ENCODE measurements at regions not wholly inside any gene's neighbourhood (a gene's known extent, or its start where the extent isn't known, plus 50 kb on each side); places are given as distances from the start of the nearest gene placed in this dataset.

DNA sequence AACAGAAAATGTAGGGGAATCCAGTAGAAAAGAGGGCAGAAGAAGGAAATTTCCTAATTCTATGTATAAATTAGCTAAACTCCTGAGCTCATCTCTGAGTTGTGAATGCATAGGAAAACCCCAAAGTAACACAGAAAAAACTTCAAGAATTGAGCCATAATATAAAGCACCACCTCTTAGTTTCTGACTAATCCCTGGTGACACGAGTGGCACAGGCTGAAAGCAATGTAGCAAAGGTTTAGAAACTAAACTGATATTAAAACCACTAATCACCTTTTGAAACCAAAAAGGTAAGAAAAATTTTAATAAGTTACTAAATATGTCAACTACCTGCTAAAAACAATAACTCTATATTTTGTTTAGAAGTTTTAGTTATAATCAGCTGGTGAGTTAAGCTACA, 255.6 kb upstream of the NECTIN3 start:
- intact Hi-C loops (cut with DNase I): no loop called here
- DNase-seq: no peak
- 75% methylated on average over 1 of the region's 1 CpG for WGBS

DNA sequence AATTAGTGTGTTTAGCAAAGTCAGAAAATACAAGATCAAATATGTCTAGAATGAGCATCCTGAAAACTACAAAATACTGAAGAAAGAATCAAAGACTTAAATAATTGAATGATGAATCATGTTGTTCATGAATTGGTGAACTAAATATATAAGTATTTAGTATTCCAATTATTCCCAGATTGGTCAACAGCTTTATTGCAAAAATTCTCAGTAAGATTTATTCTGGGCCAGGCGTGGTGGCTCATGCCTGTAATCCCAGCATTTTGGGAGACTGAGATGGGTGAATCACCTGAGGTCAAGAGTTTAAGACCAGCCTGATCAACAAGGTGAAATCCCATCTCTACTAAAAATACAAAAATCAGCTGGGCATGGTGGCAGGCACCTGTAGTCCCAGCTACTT, 250.0 kb upstream of the NECTIN3 start:
- DNase-seq: no peak
- H3K9me3 ChIP-seq (ENCODE audit: control insufficient read depth, low read length): no peaks in the 10 kb centered on the region
- H3K27me3 ChIP-seq (ENCODE audit: control insufficient read depth, insufficient read depth): no peaks in the 10 kb centered on the region
- no peaks in the 10 kb centered on the region for H3K4me1 ChIP-seq (ENCODE audit: control insufficient read depth, insufficient read depth, low read length)
- no peak overlapping the region for H3K4me3 ChIP-seq (ENCODE audit: low read length)
- no peak overlapping the region for H3K27ac ChIP-seq (ENCODE audit: low read length)
- ATAC-seq: no peak
- intact Hi-C loops (cut with DNase I): no loop called here
- WGBS: 97% methylated on average over 1 of the region's 1 CpG

More for the DNA sequence above, 255.6 kb upstream of the NECTIN3 start:
- no peaks in the 10 kb centered on the region for H3K9me3 ChIP-seq (ENCODE audit: control insufficient read depth, low read length)
- H3K27me3 ChIP-seq (ENCODE audit: control insufficient read depth, insufficient read depth): no peaks in the 10 kb centered on the region
- no peak overlapping the region for H3K4me3 ChIP-seq (ENCODE audit: low read length)
- H3K4me1 ChIP-seq (ENCODE audit: control insufficient read depth, insufficient read depth, low read length): no peaks in the 10 kb centered on the region
- no peak for ATAC-seq
- no peak overlapping the region for H3K27ac ChIP-seq (ENCODE audit: low read length)

DNA sequence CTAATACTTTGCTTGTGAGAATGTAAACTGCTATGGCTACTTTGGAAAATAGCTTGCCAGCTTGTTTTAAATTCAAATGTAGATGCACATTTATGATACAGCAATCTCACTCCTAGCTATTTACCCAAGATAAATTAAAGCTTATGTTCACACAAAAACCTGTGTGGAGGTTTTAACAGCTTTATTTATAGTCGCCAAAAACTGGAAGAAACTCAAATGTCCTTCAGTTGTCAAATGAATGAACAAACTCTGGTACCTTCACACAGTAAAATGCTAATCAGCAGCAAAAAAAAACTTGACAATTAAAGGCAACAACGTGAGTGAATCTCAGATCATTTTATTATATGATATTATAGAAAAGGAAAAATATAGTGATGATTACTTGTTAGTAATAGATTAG, 248.6 kb upstream of the NECTIN3 start:
- Histone ChIP-seq H3K27me3 (ENCODE audit: control insufficient read depth, insufficient read depth) (no peaks in the 10 kb centered on the region), H3K27ac (ENCODE audit: low read length) (no peak overlapping the region), H3K4me1 (ENCODE audit: control insufficient read depth, insufficient read depth, low read length) (no peaks in the 10 kb centered on the region), H3K4me3 (ENCODE audit: low read length) (no peak overlapping the region), H3K9me3 (ENCODE audit: control insufficient read depth, low read length) (no peaks in the 10 kb centered on the region)
- intact Hi-C loops (cut with DNase I): no loop called here
- no peak for DNase-seq
- ATAC-seq: no peak
- 49% methylated on average over 2 of the region's 2 CpGs for WGBS

DNA sequence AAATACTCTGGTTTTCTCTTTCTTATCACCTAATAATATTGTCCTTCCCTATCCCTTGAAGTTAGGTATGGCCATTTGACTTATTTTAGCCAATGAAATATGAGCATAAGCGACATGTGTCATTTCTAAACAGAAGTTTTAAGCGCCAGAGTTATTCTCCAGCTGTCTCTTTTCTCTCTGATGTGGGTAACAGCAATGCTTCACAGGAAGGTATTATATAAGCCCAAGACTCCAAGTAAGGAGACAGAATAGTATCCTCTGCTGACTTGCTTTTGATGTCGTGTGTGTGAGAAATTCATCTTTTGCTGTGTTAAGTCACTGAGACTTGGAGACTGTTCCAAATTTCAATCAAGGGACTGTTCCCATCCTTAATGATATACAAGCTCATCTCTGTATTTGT, 224.6 kb upstream of the NECTIN3 start:
- no peaks in the 10 kb centered on the region for H3K9me3 ChIP-seq (ENCODE audit: control insufficient read depth, low read length)
- intact Hi-C loops (cut with DNase I): no loop called here
- no peak for DNase-seq
- 71% methylated on average over 3 of the region's 3 CpGs for WGBS
- H3K4me1 ChIP-seq (ENCODE audit: control insufficient read depth, insufficient read depth, low read length): no peaks in the 10 kb centered on the region
- no peak for ATAC-seq
- H3K27me3 ChIP-seq (ENCODE audit: control insufficient read depth, insufficient read depth): no peaks in the 10 kb centered on the region
- H3K4me3 ChIP-seq (ENCODE audit: low read length): no peak overlapping the region
- no peak overlapping the region for H3K27ac ChIP-seq (ENCODE audit: low read length)

DNA sequence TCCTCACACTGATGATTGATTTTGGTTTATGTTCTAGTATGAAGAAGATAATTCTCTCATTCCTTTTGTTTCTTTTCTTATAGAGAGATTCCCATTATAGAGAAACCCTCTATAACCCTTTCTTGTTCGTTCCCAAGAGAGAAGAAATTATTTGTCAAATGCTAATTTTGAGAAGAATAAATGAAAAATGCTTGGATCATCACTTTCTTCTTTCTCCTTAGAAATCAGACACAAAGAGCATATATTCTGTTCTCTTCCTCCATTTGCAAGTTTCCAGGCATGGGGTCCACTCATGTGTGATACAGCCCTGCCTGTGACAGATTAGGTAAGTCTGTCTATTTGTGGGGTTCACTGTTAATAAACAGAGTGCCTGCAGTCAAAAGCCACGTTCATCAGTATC, 222.6 kb upstream of the NECTIN3 start:
- intact Hi-C loops (cut with DNase I): no loop called here
- Histone ChIP-seq H3K9me3 (ENCODE audit: control insufficient read depth, low read length) (no peaks in the 10 kb centered on the region), H3K27ac (ENCODE audit: low read length) (no peak overlapping the region), H3K27me3 (ENCODE audit: control insufficient read depth, insufficient read depth) (no peaks in the 10 kb centered on the region), H3K4me3 (ENCODE audit: low read length) (no peak overlapping the region), H3K4me1 (ENCODE audit: control insufficient read depth, insufficient read depth, low read length) (no peaks in the 10 kb centered on the region)
- ATAC-seq: no peak
- no peak for DNase-seq
- WGBS: 62% methylated on average over 2 of the region's 2 CpGs

DNA sequence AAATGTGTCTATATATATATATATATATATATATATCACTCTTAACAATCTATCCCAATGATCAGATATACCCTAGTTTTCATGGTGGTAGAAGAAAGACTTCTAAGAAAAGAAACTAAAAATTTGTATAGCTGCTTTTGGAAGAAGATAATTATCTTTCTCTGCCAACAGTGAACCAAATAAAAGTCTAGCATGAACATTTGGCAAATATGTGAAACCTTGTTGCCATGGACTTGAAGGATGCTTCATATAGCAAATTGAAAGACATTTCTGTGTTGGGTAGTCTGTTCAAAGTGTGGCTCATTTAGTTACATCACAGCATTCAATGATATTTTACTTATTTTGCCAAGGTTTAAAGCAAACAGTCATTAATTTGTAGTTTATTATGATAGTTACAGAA, 219.9 kb upstream of the NECTIN3 start:
- Histone ChIP-seq H3K9me3 (ENCODE audit: control insufficient read depth, low read length) (no peaks in the 10 kb centered on the region), H3K4me1 (ENCODE audit: control insufficient read depth, insufficient read depth, low read length) (no peaks in the 10 kb centered on the region), H3K27me3 (ENCODE audit: control insufficient read depth, insufficient read depth) (no peaks in the 10 kb centered on the region), H3K27ac (ENCODE audit: low read length) (no peak overlapping the region), H3K4me3 (ENCODE audit: low read length) (no peak overlapping the region)
- DNase-seq (no peak), ATAC-seq (no peak)
- intact Hi-C loops (cut with DNase I): no loop called here

DNA sequence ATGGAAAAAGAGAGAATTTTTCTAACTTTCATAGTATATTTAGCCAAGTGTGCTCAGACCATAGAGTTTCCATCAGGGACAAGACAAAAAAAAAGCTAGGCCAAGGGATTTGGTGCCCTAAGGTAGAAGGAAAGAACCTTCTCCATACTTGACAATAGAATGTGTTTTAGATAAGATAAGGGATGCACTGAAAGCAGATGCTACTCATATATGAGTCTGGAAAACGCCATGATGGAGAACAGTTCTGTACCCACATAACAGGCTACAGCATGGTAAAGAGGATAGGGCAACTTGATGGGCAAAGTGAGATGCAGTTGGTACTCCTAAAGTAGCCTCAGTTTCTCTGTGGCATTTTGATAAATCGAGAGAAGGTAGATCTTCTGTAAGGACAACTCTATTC, 216.4 kb upstream of the NECTIN3 start:
- DNase-seq: no peak
- intact Hi-C loops (cut with DNase I): no loop called here
- Histone ChIP-seq H3K9me3 (ENCODE audit: control insufficient read depth, low read length) (no peaks in the 10 kb centered on the region), H3K27ac (ENCODE audit: low read length) (no peak overlapping the region), H3K4me1 (ENCODE audit: control insufficient read depth, insufficient read depth, low read length) (no peaks in the 10 kb centered on the region), H3K4me3 (ENCODE audit: low read length) (no peak overlapping the region), H3K27me3 (ENCODE audit: control insufficient read depth, insufficient read depth) (no peaks in the 10 kb centered on the region)
- WGBS: 58% methylated on average over 2 of the region's 2 CpGs
- no peak for ATAC-seq

DNA sequence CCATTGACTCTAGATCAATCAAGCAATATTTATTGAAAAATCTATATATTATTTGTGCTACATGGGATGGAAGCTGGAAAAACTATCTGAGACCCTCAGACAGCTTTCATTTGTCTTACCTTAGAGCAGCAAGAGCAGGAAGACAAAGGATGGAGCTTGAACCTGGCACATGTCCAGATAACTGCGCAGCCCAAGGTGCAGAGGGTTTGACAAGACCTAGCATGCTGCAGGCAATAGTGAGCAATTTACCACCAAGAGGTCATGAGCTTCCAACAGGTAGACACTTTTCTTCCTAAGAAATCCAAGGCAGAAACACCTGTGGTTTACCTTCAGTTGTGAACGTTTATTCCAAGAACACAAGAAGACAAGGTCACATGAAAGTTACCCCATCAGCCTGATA, 214.7 kb upstream of the NECTIN3 start:
- no peaks in the 10 kb centered on the region for H3K4me1 ChIP-seq (ENCODE audit: control insufficient read depth, insufficient read depth, low read length)
- no peak overlapping the region for H3K27ac ChIP-seq (ENCODE audit: low read length)
- DNase-seq (no peak), ATAC-seq (no peak)
- H3K27me3 ChIP-seq (ENCODE audit: control insufficient read depth, insufficient read depth): no peaks in the 10 kb centered on the region
- 91% methylated on average over 2 of the region's 2 CpGs for WGBS
- H3K4me3 ChIP-seq (ENCODE audit: low read length): no peak overlapping the region
- H3K9me3 ChIP-seq (ENCODE audit: control insufficient read depth, low read length): no peaks in the 10 kb centered on the region
- intact Hi-C loops (cut with DNase I): no loop called here

DNA sequence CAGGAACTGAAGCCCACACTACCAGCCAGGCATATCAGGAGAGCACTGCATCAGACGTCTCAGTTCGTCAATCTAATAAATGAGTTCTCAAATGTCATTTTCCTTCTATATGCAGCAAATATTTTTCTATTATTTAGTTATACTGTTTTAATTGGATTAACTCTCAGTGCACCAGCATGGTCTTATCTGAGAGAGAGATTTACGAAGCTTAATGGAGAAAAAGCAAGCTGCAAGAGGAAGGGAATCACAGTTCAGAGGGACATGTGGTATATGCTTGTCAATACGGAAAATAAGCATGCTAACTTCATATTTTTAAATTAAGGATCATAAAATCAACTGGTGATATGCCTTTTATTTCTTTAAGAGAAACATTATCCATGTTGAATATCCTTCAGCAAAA, 213.1 kb upstream of the NECTIN3 start:
- 87% methylated on average over 4 of the region's 4 CpGs for WGBS
- H3K27ac ChIP-seq (ENCODE audit: low read length): no peak overlapping the region
- no peaks in the 10 kb centered on the region for H3K4me1 ChIP-seq (ENCODE audit: control insufficient read depth, insufficient read depth, low read length)
- no peak overlapping the region for H3K4me3 ChIP-seq (ENCODE audit: low read length)
- ATAC-seq: no peak
- no peaks in the 10 kb centered on the region for H3K9me3 ChIP-seq (ENCODE audit: control insufficient read depth, low read length)
- H3K27me3 ChIP-seq (ENCODE audit: control insufficient read depth, insufficient read depth): no peaks in the 10 kb centered on the region
- intact Hi-C loops (cut with DNase I): no loop called here
- DNase-seq: no peak

DNA sequence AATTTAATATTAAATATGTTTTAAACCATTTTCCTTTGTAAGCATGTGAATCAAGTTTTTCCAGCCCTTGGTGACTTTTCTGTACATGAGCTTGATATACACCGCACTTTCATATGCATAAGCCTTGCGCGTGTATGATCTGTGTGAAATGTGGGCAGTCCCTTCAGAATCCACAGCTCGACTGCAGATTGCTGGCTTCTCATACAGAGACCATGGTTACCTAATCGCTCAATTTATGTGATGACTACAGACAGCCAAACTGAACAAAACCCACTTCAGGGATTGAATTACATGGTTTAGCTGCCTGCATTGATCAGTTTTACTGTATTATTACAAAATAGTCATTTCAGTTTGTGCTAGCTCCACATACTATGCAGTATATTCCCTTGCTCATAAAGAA, 212.3 kb upstream of the NECTIN3 start:
- Histone ChIP-seq H3K9me3 (ENCODE audit: control insufficient read depth, low read length) (no peaks in the 10 kb centered on the region), H3K4me1 (ENCODE audit: control insufficient read depth, insufficient read depth, low read length) (no peaks in the 10 kb centered on the region), H3K4me3 (ENCODE audit: low read length) (no peak overlapping the region), H3K27ac (ENCODE audit: low read length) (no peak overlapping the region), H3K27me3 (ENCODE audit: control insufficient read depth, insufficient read depth) (no peaks in the 10 kb centered on the region)
- DNase-seq (no peak), ATAC-seq (no peak)
- intact Hi-C loops (cut with DNase I): no loop called here
- WGBS: 86% methylated on average over 5 of the region's 5 CpGs

DNA sequence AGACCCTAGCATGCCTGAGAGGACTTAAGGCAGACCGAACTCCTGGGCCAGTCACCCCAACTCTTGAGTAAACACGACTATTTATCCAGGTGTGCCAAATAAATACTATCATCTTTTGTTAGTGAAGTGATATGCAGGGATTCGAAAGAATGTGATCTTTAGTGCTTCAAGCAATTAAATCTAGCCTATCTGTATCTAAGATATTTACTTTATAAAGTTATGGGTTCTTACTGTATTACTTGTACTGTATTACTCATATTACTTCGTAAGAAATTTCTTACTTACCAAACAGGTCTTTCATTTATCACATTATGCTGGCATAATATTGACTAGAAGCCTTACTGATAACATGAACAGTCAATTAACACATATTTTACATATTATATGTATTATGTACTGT, 211.6 kb upstream of the NECTIN3 start:
- H3K4me3 ChIP-seq (ENCODE audit: low read length): no peak overlapping the region
- H3K27me3 ChIP-seq (ENCODE audit: control insufficient read depth, insufficient read depth): no peaks in the 10 kb centered on the region
- no peaks in the 10 kb centered on the region for H3K9me3 ChIP-seq (ENCODE audit: control insufficient read depth, low read length)
- no peak for DNase-seq
- no peaks in the 10 kb centered on the region for H3K4me1 ChIP-seq (ENCODE audit: control insufficient read depth, insufficient read depth, low read length)
- ATAC-seq: no peak
- no peak overlapping the region for H3K27ac ChIP-seq (ENCODE audit: low read length)
- WGBS: 74% methylated on average over 4 of the region's 4 CpGs
- intact Hi-C loops (cut with DNase I): no loop called here

DNA sequence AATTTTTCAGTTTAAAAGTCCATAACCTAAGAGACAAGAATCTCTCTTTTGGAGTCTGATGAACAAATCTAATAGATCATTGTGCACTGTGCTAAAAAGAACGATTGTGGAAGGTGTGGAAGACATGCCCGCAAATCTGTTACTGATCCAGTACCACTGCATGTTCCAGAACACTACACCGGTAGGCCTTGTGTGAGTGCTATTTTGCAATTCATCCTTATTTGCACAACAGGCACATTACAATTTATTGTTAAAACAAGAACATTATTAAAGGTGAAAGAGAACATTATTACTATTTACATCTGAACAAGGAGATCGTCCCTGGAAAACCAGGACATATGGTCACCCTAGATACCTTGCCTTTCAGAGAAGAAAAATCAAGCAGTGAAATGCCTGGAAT, 205.7 kb upstream of the NECTIN3 start:
- no peak overlapping the region for H3K27ac ChIP-seq (ENCODE audit: low read length)
- intact Hi-C loops (cut with DNase I): no loop called here
- H3K4me3 ChIP-seq (ENCODE audit: low read length): no peak overlapping the region
- no peaks in the 10 kb centered on the region for H3K4me1 ChIP-seq (ENCODE audit: control insufficient read depth, insufficient read depth, low read length)
- H3K27me3 ChIP-seq (ENCODE audit: control insufficient read depth, insufficient read depth): no peaks in the 10 kb centered on the region
- no peak for ATAC-seq
- H3K9me3 ChIP-seq (ENCODE audit: control insufficient read depth, low read length): no peaks in the 10 kb centered on the region
- WGBS: 86% methylated on average over 4 of the region's 4 CpGs
- no peak for DNase-seq

Measured in right cardiac atrium (tissue), 5 donors.